Glutamatergic neuron (in vitro differentiated cells): ENCODE measurements at regions not wholly inside any gene's neighbourhood (a gene's known extent, or its start where the extent isn't known, plus 50 kb on each side); places are given as distances from the start of the nearest gene placed in this dataset.

ENCODE experiments used
- DNase-seq: peaks from one replicate; pipeline ENCODE4 v3.0.0; 2022
- H3K27ac Mint-ChIP-seq: one replicate; pipeline ENCODE4 v1.8.0; 2020; ENCODE audit warnings: mild to moderate bottlenecking, mixed read lengths, inconsistent platforms; ENCODE audit not compliant: unreplicated experiment
- H3K27me3 Mint-ChIP-seq: one replicate; pipeline ENCODE4 v1.8.0; 2020; ENCODE audit warnings: mild to moderate bottlenecking, moderate library complexity, mixed read lengths, inconsistent platforms; ENCODE audit not compliant: unreplicated experiment
- H3K36me3 Mint-ChIP-seq: one replicate; pipeline ENCODE4 v1.8.0; 2020; ENCODE audit warnings: mild to moderate bottlenecking, mixed read lengths, inconsistent platforms; ENCODE audit not compliant: unreplicated experiment
- H3K4me1 Mint-ChIP-seq: one replicate; pipeline ENCODE4 v1.8.0; 2020; ENCODE audit warnings: mild to moderate bottlenecking, low read depth, mixed read lengths, inconsistent platforms; ENCODE audit not compliant: unreplicated experiment
- H3K4me3 Mint-ChIP-seq: one replicate; pipeline ENCODE4 v1.8.0; 2020; ENCODE audit warnings: mild to moderate bottlenecking, mixed read lengths, inconsistent platforms; ENCODE audit not compliant: unreplicated experiment
- H3K9me3 Mint-ChIP-seq: one replicate; pipeline ENCODE4 v1.8.0; 2020; ENCODE audit warnings: mild to moderate bottlenecking, moderate library complexity, mixed read lengths, inconsistent platforms; ENCODE audit not compliant: unreplicated experiment
- TF ChIP-seq, protein P1 (sequence below): fragments of 200-600 bp; sonication (generic); IDR thresholded peaks from one replicate; pipeline ENCODE4 v1.5.0; 2021; ENCODE audit not compliant: partially characterized antibody, unreplicated experiment

DNA sequence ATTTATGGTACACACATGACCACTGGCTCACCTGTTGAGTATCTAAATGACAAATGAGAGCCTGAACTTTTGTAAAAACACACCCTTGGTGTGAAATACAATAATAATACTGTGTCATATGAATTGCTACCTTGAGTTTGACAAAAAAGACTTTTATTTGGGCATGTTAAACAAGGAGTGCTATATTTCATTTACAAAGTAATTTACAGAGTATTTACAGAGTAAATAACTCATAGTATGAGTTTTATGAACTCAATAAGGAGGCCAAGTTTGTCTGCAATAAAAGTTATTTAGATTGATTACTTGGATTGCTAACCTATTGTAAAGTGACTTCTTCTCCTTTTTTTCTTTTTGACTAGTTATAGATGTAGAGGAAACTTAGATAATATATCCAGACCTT is 146.0 kb upstream of the NUDT12 start:
- Mint-ChIP-seq H3K4me3 (no peak overlapping the region), H3K9me3 (no peaks in the 10 kb centered on the region), H3K27ac (no peak overlapping the region), H3K27me3 (no peaks in the 10 kb centered on the region), H3K4me1 (no peaks in the 10 kb centered on the region), H3K36me3 (no peaks in the 10 kb centered on the region)
- no peak for DNase-seq
- TF ChIP-seq, protein P1, sequence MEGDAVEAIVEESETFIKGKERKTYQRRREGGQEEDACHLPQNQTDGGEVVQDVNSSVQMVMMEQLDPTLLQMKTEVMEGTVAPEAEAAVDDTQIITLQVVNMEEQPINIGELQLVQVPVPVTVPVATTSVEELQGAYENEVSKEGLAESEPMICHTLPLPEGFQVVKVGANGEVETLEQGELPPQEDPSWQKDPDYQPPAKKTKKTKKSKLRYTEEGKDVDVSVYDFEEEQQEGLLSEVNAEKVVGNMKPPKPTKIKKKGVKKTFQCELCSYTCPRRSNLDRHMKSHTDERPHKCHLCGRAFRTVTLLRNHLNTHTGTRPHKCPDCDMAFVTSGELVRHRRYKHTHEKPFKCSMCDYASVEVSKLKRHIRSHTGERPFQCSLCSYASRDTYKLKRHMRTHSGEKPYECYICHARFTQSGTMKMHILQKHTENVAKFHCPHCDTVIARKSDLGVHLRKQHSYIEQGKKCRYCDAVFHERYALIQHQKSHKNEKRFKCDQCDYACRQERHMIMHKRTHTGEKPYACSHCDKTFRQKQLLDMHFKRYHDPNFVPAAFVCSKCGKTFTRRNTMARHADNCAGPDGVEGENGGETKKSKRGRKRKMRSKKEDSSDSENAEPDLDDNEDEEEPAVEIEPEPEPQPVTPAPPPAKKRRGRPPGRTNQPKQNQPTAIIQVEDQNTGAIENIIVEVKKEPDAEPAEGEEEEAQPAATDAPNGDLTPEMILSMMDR: no peak

DNA sequence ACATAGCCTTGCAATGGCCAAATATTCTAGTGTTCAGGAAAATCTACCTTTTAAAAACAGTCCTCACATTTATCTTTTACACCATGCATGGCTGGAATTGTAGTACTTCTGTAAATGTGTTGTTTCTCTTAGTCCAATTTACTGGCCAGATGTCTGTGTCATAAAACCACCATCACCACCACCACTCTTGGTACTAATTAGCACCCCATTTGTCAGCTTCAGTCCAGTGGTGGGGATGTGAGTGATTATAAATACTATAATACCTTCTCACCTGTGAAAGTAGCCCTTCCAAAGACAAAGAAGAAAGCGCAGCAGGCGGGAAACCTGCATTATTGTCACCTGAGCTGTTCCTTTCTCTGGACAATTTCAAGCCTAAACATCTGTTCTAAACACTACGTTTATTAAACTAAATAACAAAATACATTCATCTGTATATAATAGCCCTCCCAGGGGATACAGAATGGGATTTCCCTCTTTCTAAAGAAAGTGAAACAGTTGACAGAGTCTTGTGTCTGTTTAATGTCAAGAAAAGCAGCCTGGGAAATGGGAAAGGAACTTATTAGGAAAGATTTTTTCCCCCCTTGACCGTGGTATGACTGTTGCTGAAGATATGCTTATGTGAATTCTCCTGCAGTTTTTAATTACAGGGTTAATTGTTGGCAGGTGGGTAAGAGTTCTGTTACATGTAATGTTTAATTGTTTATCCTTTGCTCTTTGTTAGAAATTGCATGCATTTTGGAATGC is 144.5 kb upstream of the NUDT12 start:
- no peaks in the 10 kb centered on the region for H3K27me3 Mint-ChIP-seq
- no peak overlapping the region for H3K27ac Mint-ChIP-seq
- H3K36me3 Mint-ChIP-seq: no peaks in the 10 kb centered on the region
- no peaks in the 10 kb centered on the region for H3K9me3 Mint-ChIP-seq
- DNase-seq: no peak
- TF ChIP-seq, protein P1: no peak
- no peaks in the 10 kb centered on the region for H3K4me1 Mint-ChIP-seq
- no peak overlapping the region for H3K4me3 Mint-ChIP-seq

DNA sequence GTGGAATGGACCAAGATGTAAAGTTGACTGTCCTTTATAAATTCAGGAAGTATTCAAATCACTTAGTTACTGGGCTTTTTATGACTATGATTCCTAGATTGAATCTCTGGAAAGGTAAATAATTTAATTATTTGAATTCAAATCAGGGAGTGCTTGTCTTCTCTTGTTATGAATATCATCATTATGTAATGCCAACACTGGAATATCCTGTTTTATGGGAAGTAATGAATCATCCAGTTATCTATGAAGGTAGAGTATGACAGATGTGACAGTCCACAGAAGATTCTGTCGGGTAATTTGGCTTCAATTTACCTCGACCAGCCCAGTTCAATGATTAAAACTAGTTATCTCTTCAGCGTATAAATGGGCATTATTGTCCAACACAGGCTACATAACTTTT is 141.0 kb upstream of the NUDT12 start:
- Mint-ChIP-seq H3K4me3 (no peak overlapping the region), H3K4me1 (no peaks in the 10 kb centered on the region), H3K36me3 (no peaks in the 10 kb centered on the region), H3K27ac (no peak overlapping the region), H3K9me3 (no peaks in the 10 kb centered on the region), H3K27me3 (no peaks in the 10 kb centered on the region)
- TF ChIP-seq, protein P1: no peak
- no peak for DNase-seq

DNA sequence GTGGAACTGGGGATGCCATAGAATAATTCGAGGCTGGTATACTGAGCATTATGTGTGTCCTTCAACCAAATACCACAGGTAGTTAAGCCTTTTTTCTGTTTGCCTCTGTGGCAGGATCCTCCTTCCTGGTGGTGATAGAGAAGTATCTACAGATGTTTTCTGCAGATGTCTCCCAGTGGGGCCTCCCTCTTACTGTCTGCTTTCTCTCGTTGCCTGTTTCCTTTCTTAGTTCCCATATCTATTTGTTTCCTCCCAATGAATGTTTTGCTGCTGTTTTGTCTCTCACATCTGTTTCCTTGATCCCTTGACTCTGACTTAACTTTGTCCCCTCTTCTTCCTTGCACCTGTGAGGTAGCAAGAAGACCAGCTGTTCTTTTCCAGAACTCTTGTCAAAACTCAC is 130.9 kb upstream of the NUDT12 start:
- DNase-seq: no peak
- H3K27ac Mint-ChIP-seq: no peak overlapping the region
- TF ChIP-seq, protein P1: no peak
- H3K27me3 Mint-ChIP-seq: no peaks in the 10 kb centered on the region
- no peaks in the 10 kb centered on the region for H3K4me1 Mint-ChIP-seq
- H3K36me3 Mint-ChIP-seq: no peaks in the 10 kb centered on the region
- H3K9me3 Mint-ChIP-seq: no peaks in the 10 kb centered on the region
- no peak overlapping the region for H3K4me3 Mint-ChIP-seq

DNA sequence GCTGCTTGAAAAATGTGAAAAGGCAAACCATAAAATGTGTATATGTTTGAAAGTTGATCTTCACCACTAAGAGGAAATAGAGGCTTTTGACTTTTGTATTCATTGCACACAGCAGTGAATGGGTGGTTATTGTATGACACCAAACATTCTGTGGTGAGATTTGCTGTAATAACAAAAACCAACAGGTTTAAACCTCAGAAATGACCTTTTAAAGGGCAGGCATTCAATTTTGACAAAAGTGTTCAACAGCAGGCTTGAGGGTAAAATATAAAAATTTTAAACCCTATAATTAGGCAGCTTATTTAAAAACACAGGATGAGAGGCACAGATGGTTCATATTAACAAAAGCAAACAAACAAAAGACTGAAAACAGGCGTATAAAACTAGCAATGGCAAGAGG is 128.1 kb upstream of the NUDT12 start:
- H3K36me3 Mint-ChIP-seq: no peaks in the 10 kb centered on the region
- TF ChIP-seq, protein P1: no peak
- H3K4me1 Mint-ChIP-seq: no peaks in the 10 kb centered on the region
- H3K4me3 Mint-ChIP-seq: no peak overlapping the region
- H3K27me3 Mint-ChIP-seq: no peaks in the 10 kb centered on the region
- no peak for DNase-seq
- peaks cover 2% of the 10 kb centered on the region for H3K9me3 Mint-ChIP-seq
- no peak overlapping the region for H3K27ac Mint-ChIP-seq
